H1 (cell line): ENCODE measurements at regions not wholly inside any gene's neighbourhood (a gene's known extent, or its start where the extent isn't known, plus 50 kb on each side); places are given as distances from the start of the nearest gene placed in this dataset.

Source experiments
- CBX5 ChIP-seq: fragments of 300-800, 300-1000 bp; sonication (generic); IDR thresholded peaks from 2 replicates; pipeline ENCODE4 v1.7.1; 2016; ENCODE audit warnings: antibody characterized with exemption, low read length, low read depth
- CBX8 ChIP-seq: fragments of 300-800, 300-1000 bp; sonication (generic); IDR thresholded peaks from 2 replicates; pipeline ENCODE4 v1.7.1; 2016; ENCODE audit warnings: low read depth, low read length, borderline replicate concordance
- CTBP2 ChIP-seq: IDR thresholded peaks from 2 replicates; pipeline ENCODE4 v1.7.0; 2011; ENCODE audit warnings: borderline replicate concordance, mild to moderate bottlenecking, moderate library complexity, mixed read lengths, low read length; ENCODE audit not compliant: insufficient read depth, insufficient read length
- EGR1 ChIP-seq: IDR thresholded peaks from 2 replicates; pipeline ENCODE4 v1.6.1; 2011; ENCODE audit warnings: low read depth, low read length, borderline replicate concordance
- NANOG ChIP-seq: IDR thresholded peaks from 2 replicates; pipeline ENCODE4 v1.6.1; 2011; ENCODE audit warnings: low read length, low read depth, mild to moderate bottlenecking, inconsistent platforms; ENCODE audit not compliant: insufficient read depth, poor library complexity, severe bottlenecking
- PHF8 ChIP-seq: fragments of 200-600 bp; sonication (generic); conservative IDR thresholded peaks from 2 replicates; pipeline ENCODE4 v1.7.1; 2012; ENCODE audit warnings: low read depth, mild to moderate bottlenecking, inconsistent platforms, low read length, moderate library complexity
- SAP30 ChIP-seq: fragments of 300-600 bp; sonication (generic); IDR thresholded peaks from 2 replicates; pipeline ENCODE4 v1.7.1; 2012; ENCODE audit warnings: low read length, moderate library complexity, mild to moderate bottlenecking, inconsistent platforms; ENCODE audit not compliant: insufficient read depth, insufficient replicate concordance
- SIRT6 ChIP-seq: IDR thresholded peaks from one replicate; pipeline ENCODE4 v1.7.1; 2012; ENCODE audit warnings: low read length, inconsistent platforms
- SIX5 ChIP-seq: IDR thresholded peaks from 2 replicates; pipeline ENCODE4 v1.6.1; 2011; ENCODE audit warnings: mild to moderate bottlenecking, low read depth, low read length
- SP1 ChIP-seq: IDR thresholded peaks from 2 replicates; pipeline ENCODE4 v1.6.1; 2011; ENCODE audit warnings: low read depth, low read length

DNA sequence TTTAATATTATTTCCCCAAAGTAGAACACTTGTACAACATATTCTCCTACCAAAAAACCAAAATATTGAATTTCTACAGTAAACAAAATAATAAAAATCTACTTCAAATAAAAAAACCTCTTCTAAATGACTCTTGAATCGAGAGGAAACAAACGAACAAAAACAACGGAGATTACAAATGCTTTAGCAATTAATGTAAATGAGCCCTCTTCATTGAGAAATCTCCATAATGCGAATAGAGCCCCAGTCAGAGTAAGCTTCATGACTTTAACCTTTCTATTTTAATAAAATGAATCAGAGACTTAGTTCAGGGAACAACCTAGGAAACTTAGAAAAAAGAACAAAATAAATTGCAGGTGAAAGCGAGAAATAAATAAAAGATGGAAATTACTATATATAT lies 129.3 kb upstream of the SEMA6A start (continued):
- no peak for TF ChIP-seq PHF8
- TF ChIP-seq SIX5: no peak
- TF ChIP-seq SP1: no peak
- TF ChIP-seq SAP30: no peak
- no peak for TF ChIP-seq NANOG
- TF ChIP-seq SIRT6: no peak
- TF ChIP-seq CBX5: no peak
- no peak for TF ChIP-seq EGR1
- TF ChIP-seq CBX8: no peak
- no peak for TF ChIP-seq CTBP2
